SK-N-SH (cell line): ENCODE measurements at regions not wholly inside any gene's neighbourhood (a gene's known extent, or its start where the extent isn't known, plus 50 kb on each side); places are given as distances from the start of the nearest gene placed in this dataset.

Experiments
- CTCF ChIA-PET: fragments of 300-600, 350-600 bp; formaldehyde crosslinking; extraction: SDS; loops from one replicate; lab custom pipeline; 2021; lab: Yijun Ruan, JAX
- POLR2A ChIA-PET: fragments of 350-600 bp; sonication (Branson Sonifier 250); formaldehyde crosslinking; extraction: SDS; loops from one replicate; lab custom pipeline; 2020; ENCODE audit warnings: antibody characterized with exemption, inconsistent platforms; lab: Yijun Ruan, JAX
- DNase-seq: peaks from one replicate; pipeline ENCODE4 v3.0.0; 2012
- H2AFZ ChIP-seq: fragments of 200-600 bp; sonication (generic); 2 replicates; pipeline ENCODE4 v1.8.1; 2016; ENCODE audit warnings: antibody characterized with exemption, mild to moderate bottlenecking, low read depth
- H3F3A ChIP-seq: fragments of 200-600 bp; sonication (generic); replicated peaks from 2 replicates; pipeline ENCODE3; 2016; ENCODE audit warnings: antibody characterized with exemption, mild to moderate bottlenecking; ENCODE audit not compliant: insufficient read depth
- H3K27ac ChIP-seq, 2 experiments: fragments of 200-500 bp in 1 of 2; fragments of 200-600 bp in 1 of 2; sonication (Bioruptor generic) in 1 of 2; sonication (generic), shearing (Covaris generic) in 1 of 2; 2 replicates each; pipeline versions ENCODE4 v1.5.1 to v1.6.1; 2014 to 2016; ENCODE audit warnings: low read depth in 2 of 2, inconsistent platforms in 1 of 2, low read length in 1 of 2, mild to moderate bottlenecking in 1 of 2, mixed read lengths in 1 of 2
- H3K27me3 ChIP-seq: fragments of 200-600 bp; sonication (generic), shearing (Covaris generic); 2 replicates; pipeline ENCODE4 v1.6.1; 2016; ENCODE audit warnings: mixed run types; ENCODE audit not compliant: insufficient read depth
- H3K36me3 ChIP-seq, 2 experiments: fragments of 200-500 bp in 1 of 2; fragments of 200-600 bp in 1 of 2; sonication (Bioruptor generic) in 1 of 2; sonication (generic) in 1 of 2; replicated peaks in 1 of 2; 2 replicates each; pipeline versions ENCODE3 to v1.5.1; 2014 to 2016; ENCODE audit warnings: low read length in 1 of 2, mild to moderate bottlenecking in 1 of 2; ENCODE audit not compliant: insufficient read depth in 2 of 2, control insufficient read depth in 1 of 2
- H3K4me1 ChIP-seq, 2 experiments: fragments of 200-500 bp in 1 of 2; fragments of 200-600 bp in 1 of 2; sonication (Bioruptor generic) in 1 of 2; sonication (generic), shearing (Covaris generic) in 1 of 2; 2 replicates each; pipeline versions ENCODE4 v1.5.1 to v1.6.1; 2014 to 2016; ENCODE audit warnings: low read depth in 1 of 2, low read length in 1 of 2, mixed run types in 1 of 2; ENCODE audit not compliant: insufficient read depth in 2 of 2, control insufficient read depth in 1 of 2
- H3K4me2 ChIP-seq: fragments of 200-600 bp; sonication (generic), shearing (Covaris generic); 2 replicates; pipeline ENCODE4 v1.6.1; 2017; ENCODE audit warnings: mixed run types
- H3K4me3 ChIP-seq, 2 experiments: fragments of 200-500 bp in 1 of 2; fragments of 200-600 bp in 1 of 2; sonication (Bioruptor generic) in 1 of 2; sonication (generic), shearing (Covaris generic) in 1 of 2; 2 replicates each; pipeline versions ENCODE4 v1.5.1 to v1.8.1; 2014 to 2016; ENCODE audit warnings: low read depth in 2 of 2, inconsistent platforms in 1 of 2, low read length in 1 of 2, mild to moderate bottlenecking in 1 of 2, mixed read lengths in 1 of 2, moderate library complexity in 1 of 2
- H3K79me2 ChIP-seq: fragments of 200-600 bp; sonication (generic); 2 replicates; pipeline ENCODE4 v1.8.1; 2017; ENCODE audit warnings: mild to moderate bottlenecking; ENCODE audit not compliant: insufficient read depth
- H3K9ac ChIP-seq: fragments of 200-600 bp; sonication (generic); 2 replicates; pipeline ENCODE4 v1.6.1; 2017; ENCODE audit warnings: mixed run types
- H3K9me2 ChIP-seq: fragments of 200-600 bp; sonication (generic); 2 replicates; pipeline ENCODE4 v1.6.1; 2017; ENCODE audit warnings: mixed run types
- H3K9me3 ChIP-seq: fragments of 200-600 bp; sonication (generic); 2 replicates; pipeline ENCODE4 v1.6.1; 2017; ENCODE audit warnings: mixed run types, mild to moderate bottlenecking, moderate library complexity
- H4K20me1 ChIP-seq: fragments of 200-600 bp; sonication (generic); 2 replicates; pipeline ENCODE4 v1.6.1; 2017; ENCODE audit warnings: mild to moderate bottlenecking, mixed run types; ENCODE audit not compliant: insufficient read depth
- EZH2phosphoT487 ChIP-seq: fragments of 200-600 bp; sonication (generic); IDR thresholded peaks from 2 replicates; pipeline ENCODE4 v1.6.1; 2017; ENCODE audit warnings: low read depth, mixed run types, mild to moderate bottlenecking, antibody characterized with exemption, moderate library complexity, borderline replicate concordance
- FOSL2 ChIP-seq: IDR thresholded peaks from 2 replicates; pipeline ENCODE4 v1.4.0; 2012; ENCODE audit warnings: low read depth, mild to moderate bottlenecking, moderate library complexity, borderline replicate concordance
- FOXM1 ChIP-seq: IDR thresholded peaks from 2 replicates; pipeline ENCODE4 v1.4.0; 2012; ENCODE audit warnings: low read depth, mild to moderate bottlenecking
- IRF3 ChIP-seq: fragments of 150-350 bp; IDR thresholded peaks from 2 replicates; pipeline ENCODE4 v1.6.1; 2016; ENCODE audit warnings: mild to moderate bottlenecking, low read depth, low read length
- MAX ChIP-seq: IDR thresholded peaks from 2 replicates; pipeline ENCODE4 v1.4.0; 2012; ENCODE audit warnings: low read depth
- NRF1 ChIP-seq: IDR thresholded peaks from 2 replicates; pipeline ENCODE4 v1.6.1; 2012; ENCODE audit warnings: low read depth, mild to moderate bottlenecking, low read length
- PBX3 ChIP-seq: IDR thresholded peaks from 2 replicates; pipeline ENCODE4; 2012
- RAD21 ChIP-seq: IDR thresholded peaks from 2 replicates; pipeline ENCODE4 v1.6.1; 2012; ENCODE audit warnings: mild to moderate bottlenecking, low read length
- REST ChIP-seq: IDR thresholded peaks from 2 replicates; pipeline ENCODE4 v1.6.1; 2012; ENCODE audit warnings: mild to moderate bottlenecking, low read depth, low read length, moderate library complexity
- RFX5 ChIP-seq: IDR thresholded peaks from 2 replicates; pipeline ENCODE4 v1.6.1; 2012; ENCODE audit warnings: mild to moderate bottlenecking, improper control_type of control experiment, low read length
- SIN3A ChIP-seq: IDR thresholded peaks from 2 replicates; pipeline ENCODE4 v1.6.1; 2012; ENCODE audit warnings: low read depth, mild to moderate bottlenecking, low read length, moderate library complexity, borderline replicate concordance
- SMC3 ChIP-seq: IDR thresholded peaks from 2 replicates; pipeline ENCODE4 v1.6.1; 2012; ENCODE audit warnings: low read depth, low read length, improper control_type of control experiment
- TCF12 ChIP-seq: IDR thresholded peaks from 2 replicates; pipeline ENCODE4 v1.4.0; 2012
- TEAD4 ChIP-seq: IDR thresholded peaks from 2 replicates; pipeline ENCODE4 v1.4.0; 2012; ENCODE audit warnings: mild to moderate bottlenecking, borderline replicate concordance; ENCODE audit not compliant: insufficient read depth
- YY1 ChIP-seq: IDR thresholded peaks from 2 replicates; pipeline ENCODE4 v1.4.0; 2012; ENCODE audit warnings: low read depth, mild to moderate bottlenecking
- WGBS: methylation state at CpG from one replicate; pipeline ENCODE4 v1.1.6; 2017; ENCODE audit warnings: low lambda C conversion rate; 5-methylcytosine and 5-hydroxymethylcytosine counted together

GRCh38 chr13:81247711-81248110 lies 906.8 kb upstream of the SPRY2 start:
- Histone ChIP-seq H3F3A (no peaks in the 10 kb centered on the region), H3K4me1 (no peaks in the 10 kb centered on the region), H3K27me3 (no peaks in the 10 kb centered on the region), H3K9me2 (no peaks in the 10 kb centered on the region), H3K36me3 (no peaks in the 10 kb centered on the region), H3K79me2 (no peaks in the 10 kb centered on the region), H2AFZ (no peak overlapping the region), H3K4me3 (no peak overlapping the region), H3K4me2 (no peak overlapping the region), H3K9me3 (no peaks in the 10 kb centered on the region), H3K9ac (no peak overlapping the region), H4K20me1 (no peaks in the 10 kb centered on the region), H3K27ac (no peak overlapping the region)
- no peak for DNase-seq
- CTCF ChIA-PET, result interaction anchor here (1.6 kb wide), 1 partner anchor 77 kb away, joined by 5 read pairs; no protein-coding TSS in a partner anchor
- TF ChIP-seq YY1, result no peak
- no peak for TF ChIP-seq IRF3
- TF ChIP-seq RFX5, result no peak
- TF ChIP-seq SIN3A, result no peak
- no peak for TF ChIP-seq EZH2phosphoT487
- no peak for TF ChIP-seq FOXM1
- TF ChIP-seq REST, result no peak
- TF ChIP-seq TCF12, result no peak
- TF ChIP-seq RAD21, result no peak
- no peak for TF ChIP-seq SMC3
- TF ChIP-seq FOSL2, result no peak
- no peak for TF ChIP-seq TEAD4
- no peak for TF ChIP-seq PBX3
- no peak for TF ChIP-seq NRF1
- no peak for TF ChIP-seq MAX
- WGBS, result 9% methylated on average over 2 of the region's 2 CpGs
- POLR2A ChIA-PET, result no interaction called here
